Right ventricle myocardium inferior (tissue), 1 donor: ENCODE measurements at regions not wholly inside any gene's neighbourhood (a gene's known extent, or its start where the extent isn't known, plus 50 kb on each side); places are given as distances from the start of the nearest gene placed in this dataset.

Experiments
- ATAC-seq: fragments of 200-7000 bp; cut with Tn5 transposase; one replicate; pipeline ENCODE4 v1.9.1; 2020; ENCODE audit warnings: mild to moderate bottlenecking, moderate library complexity
- DNase-seq: peaks from one replicate; pipeline ENCODE4 v3.0.0; 2021; ENCODE audit errors: missing footprints
- intact Hi-C: fragments of 100-400 bp; cut with DNase I; formaldehyde crosslinking; loops from one replicate; pipeline ENCODE4 v1.11.0; 2022
- donor health status: DM: no; HTN: yes; CAD: no; lungs with severe emphysema.

DNA sequence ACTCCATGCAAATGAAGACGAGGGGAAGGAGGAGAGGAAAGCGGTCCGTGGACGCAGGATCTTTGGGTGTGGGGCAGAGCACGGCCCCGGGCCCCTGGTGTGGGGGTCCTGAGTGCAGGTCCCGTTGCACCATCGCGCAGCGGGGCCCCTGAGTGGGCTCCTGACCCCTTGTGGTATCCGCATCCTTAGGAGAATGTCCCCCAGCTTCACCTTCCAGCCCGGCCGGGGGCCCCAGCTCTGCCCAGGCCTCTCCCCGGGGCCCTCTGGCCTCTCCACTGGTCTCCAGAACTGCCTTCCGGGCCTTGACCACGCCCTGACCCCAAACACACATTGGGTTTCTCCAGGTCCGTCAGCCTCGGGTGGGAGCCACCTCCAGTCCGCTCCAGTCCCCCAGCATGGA is 431.8 kb upstream of the SALL3 start:
- no peak for ATAC-seq
- no peak for DNase-seq
- intact Hi-C loops, result loop anchor here (10.0 kb wide), 2 partner anchors 57 to 617 kb away; no protein-coding TSS in a partner anchor

GRCh38 chr18:78548261-78549058 is 431.2 kb upstream of the SALL3 start:
- ATAC-seq, result no peak
- DNase-seq, result no peak
- intact Hi-C loops, result loop anchor here (10.0 kb wide), 2 partner anchors 56 to 616 kb away; no protein-coding TSS in a partner anchor

DNA sequence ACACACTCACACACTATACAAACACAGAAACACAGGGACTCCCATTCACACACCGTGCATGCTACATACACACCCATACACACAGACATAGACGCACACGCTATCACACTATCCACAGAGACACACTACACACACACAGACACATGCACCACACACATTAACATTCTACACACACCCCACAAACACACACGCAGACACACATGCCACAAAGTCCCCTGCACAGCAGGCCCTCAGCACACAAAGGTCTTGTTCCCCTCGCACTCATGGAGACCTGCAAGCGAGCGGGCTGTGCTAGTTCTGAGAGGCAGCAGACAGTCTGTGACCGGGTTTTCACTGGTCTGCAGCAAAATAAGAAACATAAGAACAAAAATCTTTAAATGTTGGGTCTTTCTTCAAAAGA is 429.6 kb upstream of the SALL3 start:
- intact Hi-C loops, result loop anchor here (10.0 kb wide), 2 partner anchors 55 to 615 kb away; no protein-coding TSS in a partner anchor
- DNase-seq, result no peak
- no peak for ATAC-seq

DNA sequence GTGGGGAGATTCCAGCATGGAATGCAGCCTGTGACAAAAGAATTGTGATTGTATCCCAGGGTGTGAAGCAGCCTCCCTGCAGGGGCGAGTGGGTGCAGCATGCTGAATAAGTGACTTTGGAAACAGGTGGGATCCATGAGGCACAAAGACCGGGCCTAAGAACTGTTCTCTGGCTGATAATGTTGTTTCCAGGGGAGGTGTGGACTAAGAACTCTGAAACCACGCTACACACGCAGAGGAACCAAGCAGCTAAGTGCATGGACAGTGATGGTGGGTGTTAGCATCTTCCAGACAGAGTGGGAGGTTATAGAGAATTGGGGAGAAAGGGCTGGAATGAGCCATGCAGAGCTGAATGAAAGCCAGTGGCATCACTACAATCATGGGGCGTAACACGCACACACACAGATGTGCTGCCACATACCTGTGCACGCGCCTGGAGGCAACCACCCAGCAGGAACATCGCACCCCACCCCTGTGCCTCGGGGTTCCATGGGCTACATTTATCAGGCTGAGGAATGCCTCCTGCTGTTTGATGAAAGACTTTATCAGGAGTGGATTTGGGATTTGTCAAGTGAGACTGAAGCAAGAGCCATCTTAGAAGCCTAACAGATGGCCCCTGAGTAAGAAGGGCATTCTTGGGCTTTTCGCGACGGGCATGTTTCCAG is 424.5 kb upstream of the SALL3 start:
- intact Hi-C loops, result no loop called here
- DNase-seq (no peak), ATAC-seq (no peak)

DNA sequence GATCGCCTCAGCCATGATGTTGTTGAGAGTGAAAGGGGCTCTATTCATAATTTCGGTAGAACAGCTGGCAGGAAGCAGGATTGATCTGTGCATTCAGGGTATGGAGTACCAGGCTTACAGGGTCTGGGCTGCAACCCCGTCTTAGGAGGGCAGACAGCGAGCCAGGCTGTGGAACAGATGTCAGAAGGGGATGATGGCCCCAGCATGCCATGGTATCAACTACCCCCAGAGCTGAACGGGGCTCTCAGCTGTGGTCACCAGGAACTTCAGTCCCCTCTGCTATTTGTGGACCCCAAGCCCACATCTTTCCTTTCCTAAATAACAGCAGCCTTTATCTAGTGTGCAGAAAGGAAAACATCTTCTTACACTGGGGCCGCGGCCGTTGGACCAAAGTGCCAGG is 422.2 kb upstream of the SALL3 start:
- no peak for DNase-seq
- intact Hi-C loops, result no loop called here
- ATAC-seq, result no peak

- DNase-seq (no peak), ATAC-seq (no peak)
- intact Hi-C loops, result no loop called here
Measured at GRCh38 chr18:78558101-78558810, 421.4 kb upstream of the SALL3 start.

DNA sequence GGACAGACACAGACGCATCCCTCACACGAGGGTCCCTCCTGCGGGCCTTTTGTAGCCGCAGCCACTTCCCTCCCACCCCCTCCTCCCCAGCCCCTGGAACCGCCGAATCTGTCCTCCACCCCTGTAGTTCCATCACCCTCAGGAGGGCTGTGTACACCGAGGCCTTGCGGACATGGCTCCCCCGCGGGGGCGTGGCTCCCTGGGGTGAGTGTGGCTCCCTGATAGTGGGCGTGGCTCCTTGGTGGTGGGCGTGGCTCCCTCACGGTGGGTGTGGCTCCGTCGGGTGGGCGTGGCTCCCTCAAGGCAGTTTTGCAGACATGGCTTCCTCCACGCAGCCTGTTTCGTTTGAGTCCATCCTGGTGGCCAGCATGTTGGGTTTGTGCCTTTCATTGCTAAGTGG is 420.7 kb upstream of the SALL3 start:
- no peak for DNase-seq
- intact Hi-C loops, result no loop called here
- ATAC-seq, result no peak

DNA sequence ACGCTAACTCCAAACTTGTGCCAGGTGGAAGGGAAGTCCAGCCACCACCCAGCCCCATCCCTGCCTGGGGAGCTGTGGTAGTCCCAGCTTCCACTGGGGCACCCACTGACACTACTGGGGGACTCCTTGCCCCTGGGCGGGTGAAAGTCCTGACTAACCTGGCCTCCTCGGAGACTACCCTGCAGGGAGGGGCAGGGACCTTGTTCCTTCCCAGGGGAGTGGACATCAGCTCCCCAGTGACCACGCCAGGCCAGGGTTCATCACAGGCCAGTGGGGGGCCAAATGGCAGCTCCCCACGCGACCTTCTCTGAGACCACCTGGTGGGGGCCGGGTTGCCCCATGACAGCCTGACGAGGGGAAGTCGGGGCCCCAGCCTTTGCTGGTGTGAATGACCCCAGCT is 420.0 kb upstream of the SALL3 start:
- intact Hi-C loops, result no loop called here
- no peak for DNase-seq
- ATAC-seq, result no peak

DNA sequence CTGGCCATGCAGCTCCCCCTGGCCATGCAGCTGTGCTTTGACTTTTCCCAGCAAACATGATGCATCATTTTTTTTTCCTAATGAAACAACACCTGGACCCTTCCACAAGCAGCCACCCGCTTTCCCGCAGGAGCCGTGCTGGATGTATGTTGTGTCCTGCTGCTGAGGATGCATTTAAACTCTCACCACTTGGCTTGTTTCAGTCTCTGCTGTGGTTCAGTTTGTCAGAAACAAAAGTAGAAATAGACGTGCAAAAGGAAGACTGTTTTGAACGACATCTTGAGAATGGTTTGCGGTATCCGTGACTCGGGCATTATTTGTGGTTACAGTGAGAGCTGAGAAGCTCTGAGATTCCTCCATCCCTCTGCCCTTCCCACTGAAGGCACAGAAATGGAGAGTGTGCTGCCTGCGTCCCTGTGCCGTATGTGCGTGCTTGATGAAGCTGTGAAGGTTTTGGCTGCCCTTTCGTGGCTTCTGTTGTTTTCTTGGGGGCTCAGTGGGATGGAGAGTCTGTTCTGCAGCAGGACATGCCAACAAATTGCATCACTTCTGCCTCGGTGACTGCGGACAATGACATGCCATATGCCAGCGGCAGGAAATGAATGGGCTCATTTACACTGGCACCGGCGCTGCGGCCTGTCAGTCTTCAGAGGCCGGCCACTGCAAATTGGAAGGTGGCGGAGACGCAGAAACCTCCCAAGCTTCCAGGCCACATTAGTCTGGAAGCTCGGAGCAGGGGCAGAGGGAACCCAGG is 417.7 kb upstream of the SALL3 start:
- DNase-seq, result no peak

DNA sequence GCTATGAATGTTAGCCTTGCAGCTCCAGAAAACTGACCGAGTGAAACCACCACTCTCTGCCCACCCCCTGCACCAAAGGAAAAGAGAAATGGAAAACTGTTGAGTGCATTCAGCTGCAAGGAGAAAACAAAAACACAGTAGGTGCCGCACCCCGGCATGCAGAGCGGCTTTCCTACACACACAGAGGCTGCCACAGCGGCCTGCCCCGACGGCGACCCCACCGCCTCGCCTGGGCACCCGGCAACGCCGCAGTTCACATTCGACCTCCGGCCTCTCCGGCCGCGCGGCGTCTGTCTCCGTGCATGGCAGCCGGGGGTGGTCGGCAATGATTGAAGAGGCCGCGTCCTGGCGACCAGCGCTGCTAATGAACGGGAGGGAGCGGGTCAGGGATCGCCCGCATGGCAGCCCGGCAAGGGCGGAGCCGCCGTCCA is 417.1 kb upstream of the SALL3 start:
- DNase-seq, result no peak
- no peak for ATAC-seq
- intact Hi-C loops, result no loop called here

More for the DNA sequence above, 417.7 kb upstream of the SALL3 start:
- intact Hi-C loops, result no loop called here
- no peak for ATAC-seq

DNA sequence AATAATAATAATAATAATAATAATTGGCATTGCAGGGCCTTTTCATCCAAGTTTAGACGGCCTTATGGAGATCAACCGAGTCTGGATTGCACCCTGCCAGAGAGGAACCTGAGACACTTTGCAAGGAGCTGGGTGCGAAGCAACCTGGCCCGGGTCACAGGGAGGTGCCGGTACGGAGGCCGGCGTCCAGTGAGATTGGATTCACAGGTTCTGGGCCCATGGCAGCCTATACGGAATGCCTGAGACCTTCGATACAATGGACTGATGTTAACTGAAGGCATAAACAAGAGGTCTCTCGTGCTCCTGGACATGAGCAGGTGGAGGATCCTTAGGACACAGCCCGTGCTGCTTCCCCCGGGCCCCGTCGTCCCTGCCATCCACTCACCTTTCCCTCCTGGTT is 416.5 kb upstream of the SALL3 start:
- intact Hi-C loops, result no loop called here
- no peak for DNase-seq
- no peak for ATAC-seq

DNA sequence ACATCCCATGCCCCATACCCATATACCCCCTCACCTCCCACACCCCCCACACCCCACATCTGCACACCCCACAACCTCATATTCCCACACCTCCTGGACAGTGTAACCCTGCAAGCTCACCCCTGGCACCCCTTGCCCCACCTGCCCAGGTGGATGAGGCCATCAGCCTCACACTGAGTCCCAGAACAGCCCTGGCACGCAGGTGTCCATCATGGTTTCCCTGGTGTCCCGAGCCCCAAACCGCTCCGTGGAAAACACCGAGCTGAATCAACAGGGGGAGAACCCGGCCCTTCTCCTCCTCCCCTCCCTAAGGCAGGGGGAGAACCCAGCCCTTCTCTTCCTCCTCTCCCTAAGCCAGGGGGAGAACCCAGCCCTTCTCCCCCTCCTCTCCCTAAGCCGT is 415.6 kb upstream of the SALL3 start:
- ATAC-seq (no peak), DNase-seq (no peak)
- intact Hi-C loops, result no loop called here

GRCh38 chr18:78564518-78564917 is 415.1 kb upstream of the SALL3 start:
- no peak for ATAC-seq
- intact Hi-C loops, result no loop called here
- DNase-seq, result no peak

DNA sequence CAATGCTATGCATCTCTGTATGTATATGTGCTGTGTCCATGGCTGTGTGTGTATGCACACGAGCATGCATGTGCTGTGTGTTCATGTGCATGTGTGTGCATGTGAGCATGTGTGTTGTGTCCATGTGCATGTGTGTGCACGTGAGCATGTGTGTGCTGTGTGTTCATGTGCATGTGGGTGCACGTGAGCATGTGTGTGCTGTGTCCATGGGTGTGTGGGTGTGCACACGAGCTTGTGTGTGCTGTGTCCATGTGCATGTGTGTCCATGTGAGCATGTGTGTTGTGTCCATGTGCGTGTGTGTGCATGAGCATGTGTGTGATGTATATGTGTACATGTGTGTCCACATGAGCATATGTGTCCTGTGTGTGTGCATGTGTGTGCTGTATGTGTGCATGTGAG is 414.4 kb upstream of the SALL3 start:
- no peak for DNase-seq
- no peak for ATAC-seq
- intact Hi-C loops, result no loop called here

GRCh38 chr18:78566065-78566464 is 413.6 kb upstream of the SALL3 start:
- DNase-seq (no peak), ATAC-seq (no peak)
- intact Hi-C loops, result no loop called here

DNA sequence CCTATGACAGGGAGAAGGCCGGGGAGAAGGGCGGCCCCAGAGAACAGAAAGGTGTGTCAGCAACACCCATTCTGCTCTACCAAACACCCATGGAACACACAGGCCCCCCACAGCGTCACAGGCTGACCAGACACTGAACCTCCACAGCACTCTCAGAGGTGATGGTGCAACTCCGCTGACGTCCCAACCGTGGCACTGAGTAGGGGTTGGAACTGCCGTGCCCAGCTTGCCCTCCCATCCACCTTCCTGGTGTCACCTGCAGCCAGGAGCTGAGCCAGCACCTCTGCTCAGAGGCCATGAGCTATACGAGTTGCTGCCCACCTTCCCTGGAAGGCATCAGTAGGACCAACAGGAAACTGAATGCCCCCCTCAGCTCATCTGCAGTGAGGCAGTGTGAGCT is 412.9 kb upstream of the SALL3 start:
- DNase-seq (no peak), ATAC-seq (no peak)
- intact Hi-C loops, result no loop called here

DNA sequence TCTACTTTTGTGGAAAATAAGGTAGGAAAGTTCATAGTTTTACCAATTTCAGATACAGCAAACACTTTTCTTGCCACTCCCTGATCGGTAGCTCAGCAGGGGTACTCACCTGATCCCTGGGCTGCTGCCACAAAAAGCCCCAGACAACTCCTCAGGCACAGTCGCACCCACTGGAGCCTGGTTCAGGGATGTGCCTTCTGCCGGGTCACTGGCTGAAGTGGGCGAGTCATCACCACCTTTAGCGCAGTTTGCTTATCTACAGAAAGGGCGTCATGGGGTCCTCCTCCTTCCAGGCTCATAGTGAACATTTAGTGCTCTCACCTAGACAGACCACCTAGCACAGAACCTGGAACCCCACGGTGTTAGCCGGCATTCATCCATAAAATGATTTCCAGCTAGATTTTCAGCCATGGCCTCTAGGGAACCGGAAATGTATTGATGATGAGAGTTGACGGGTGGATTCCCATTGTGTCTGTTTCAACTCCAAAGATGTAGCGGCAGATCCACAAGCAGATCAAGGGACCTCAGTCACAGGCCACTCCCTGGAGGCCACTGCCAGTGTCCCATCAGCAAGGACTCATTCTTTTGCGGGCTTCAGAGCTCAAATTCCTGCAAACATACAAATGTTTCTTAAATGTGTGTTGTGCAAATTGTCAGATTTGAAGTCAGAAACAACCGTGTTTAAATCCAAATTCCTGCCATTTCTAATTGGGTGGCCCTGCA is 408.4 kb upstream of the SALL3 start:
- no peak for ATAC-seq
- intact Hi-C loops, result no loop called here

DNA sequence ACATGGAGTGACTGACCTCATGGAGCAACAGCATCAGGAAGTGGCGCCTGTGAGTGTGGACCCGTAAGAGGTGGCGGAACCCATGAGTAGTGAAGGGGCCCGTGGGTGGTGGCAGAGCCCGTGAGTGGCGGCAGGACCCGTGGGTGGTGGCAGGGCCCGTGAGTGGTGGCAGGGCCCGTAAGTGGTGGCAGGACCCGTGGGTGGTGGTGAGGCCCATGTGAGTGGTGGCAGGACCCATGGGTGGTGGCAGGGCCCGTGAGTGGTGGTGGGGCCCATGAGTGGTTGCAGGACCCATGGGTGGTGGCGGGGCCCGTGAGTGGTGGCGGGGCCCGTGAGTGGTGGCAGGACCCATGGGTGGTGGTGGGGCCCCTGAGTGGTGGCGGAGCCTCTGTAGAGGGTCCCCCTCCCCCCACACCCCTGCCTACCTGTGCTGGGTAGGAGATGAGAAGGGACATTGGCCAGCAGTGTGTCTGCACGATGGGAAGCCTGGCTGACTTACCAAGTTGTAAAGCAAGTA is 407.7 kb upstream of the SALL3 start:
- intact Hi-C loops, result no loop called here
- DNase-seq, result no peak
- ATAC-seq, result no peak

More for the DNA sequence above, 408.4 kb upstream of the SALL3 start:
- no peak for DNase-seq
